Endothelial cell (in vitro differentiated cells): ENCODE measurements at regions not wholly inside any gene's neighbourhood (a gene's known extent, or its start where the extent isn't known, plus 50 kb on each side); places are given as distances from the start of the nearest gene placed in this dataset.

Experiments used
- DNase-seq: peaks from one replicate; pipeline ENCODE4 v3.0.0; 2021; ENCODE audit warnings: low spot score
- H3K27ac Mint-ChIP-seq: one replicate; pipeline ENCODE4 v1.8.0; 2021; ENCODE audit warnings: mixed read lengths, inconsistent platforms; ENCODE audit not compliant: unreplicated experiment
- H3K27me3 Mint-ChIP-seq: one replicate; pipeline ENCODE4 v1.8.0; 2021; ENCODE audit warnings: mild to moderate bottlenecking, moderate library complexity, mixed read lengths, inconsistent platforms; ENCODE audit not compliant: unreplicated experiment
- H3K36me3 Mint-ChIP-seq: one replicate; pipeline ENCODE4 v1.8.0; 2021; ENCODE audit warnings: mild to moderate bottlenecking, low read depth, mixed read lengths, inconsistent platforms; ENCODE audit not compliant: unreplicated experiment
- H3K4me1 Mint-ChIP-seq: one replicate; pipeline ENCODE4 v1.8.0; 2021; ENCODE audit warnings: mild to moderate bottlenecking, mixed read lengths, inconsistent platforms; ENCODE audit not compliant: unreplicated experiment
- H3K4me3 Mint-ChIP-seq: one replicate; pipeline ENCODE4 v1.8.0; 2021; ENCODE audit warnings: mild to moderate bottlenecking, mixed read lengths, inconsistent platforms; ENCODE audit not compliant: unreplicated experiment
- H3K9me3 Mint-ChIP-seq: one replicate; pipeline ENCODE4 v1.8.0; 2021; ENCODE audit warnings: mixed read lengths, inconsistent platforms; ENCODE audit not compliant: unreplicated experiment
- TF ChIP-seq, protein P1 (sequence below): fragments of 200-600 bp; sonication (generic); IDR thresholded peaks from one replicate; pipeline ENCODE4 v1.5.0; 2021; ENCODE audit warnings: antibody characterized with exemption; ENCODE audit not compliant: unreplicated experiment

DNA sequence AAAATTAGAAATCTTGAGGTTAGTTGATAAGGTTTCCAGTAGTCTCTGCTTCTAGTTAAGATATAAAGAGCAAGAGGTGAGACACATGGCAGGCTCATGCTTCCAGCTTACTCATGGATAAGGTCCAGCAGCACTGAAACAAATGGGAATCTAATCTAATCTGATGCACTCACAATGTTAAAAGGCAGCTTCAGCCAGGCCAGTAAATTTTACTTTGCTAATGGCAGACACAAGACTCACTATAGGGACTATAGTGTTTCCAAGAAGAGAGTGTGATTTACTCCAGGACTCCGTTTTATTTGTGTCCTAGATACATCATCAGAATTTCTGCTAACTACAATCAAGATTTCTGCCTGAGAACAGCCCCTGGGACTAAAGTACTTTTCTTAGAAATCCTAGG is 324.8 kb downstream of the SMOC2 start:
- no peak overlapping the region for H3K27ac Mint-ChIP-seq
- H3K36me3 Mint-ChIP-seq: peaks cover 3% of the 10 kb centered on the region
- no peaks in the 10 kb centered on the region for H3K4me1 Mint-ChIP-seq
- H3K27me3 Mint-ChIP-seq: peaks cover 1% of the 10 kb centered on the region
- H3K9me3 Mint-ChIP-seq: no peaks in the 10 kb centered on the region
- H3K4me3 Mint-ChIP-seq: no peak overlapping the region
- TF ChIP-seq, protein P1, sequence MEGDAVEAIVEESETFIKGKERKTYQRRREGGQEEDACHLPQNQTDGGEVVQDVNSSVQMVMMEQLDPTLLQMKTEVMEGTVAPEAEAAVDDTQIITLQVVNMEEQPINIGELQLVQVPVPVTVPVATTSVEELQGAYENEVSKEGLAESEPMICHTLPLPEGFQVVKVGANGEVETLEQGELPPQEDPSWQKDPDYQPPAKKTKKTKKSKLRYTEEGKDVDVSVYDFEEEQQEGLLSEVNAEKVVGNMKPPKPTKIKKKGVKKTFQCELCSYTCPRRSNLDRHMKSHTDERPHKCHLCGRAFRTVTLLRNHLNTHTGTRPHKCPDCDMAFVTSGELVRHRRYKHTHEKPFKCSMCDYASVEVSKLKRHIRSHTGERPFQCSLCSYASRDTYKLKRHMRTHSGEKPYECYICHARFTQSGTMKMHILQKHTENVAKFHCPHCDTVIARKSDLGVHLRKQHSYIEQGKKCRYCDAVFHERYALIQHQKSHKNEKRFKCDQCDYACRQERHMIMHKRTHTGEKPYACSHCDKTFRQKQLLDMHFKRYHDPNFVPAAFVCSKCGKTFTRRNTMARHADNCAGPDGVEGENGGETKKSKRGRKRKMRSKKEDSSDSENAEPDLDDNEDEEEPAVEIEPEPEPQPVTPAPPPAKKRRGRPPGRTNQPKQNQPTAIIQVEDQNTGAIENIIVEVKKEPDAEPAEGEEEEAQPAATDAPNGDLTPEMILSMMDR: no peak
- no peak for DNase-seq

GRCh38 chr6:168756009-168756634 is 315.1 kb downstream of the SMOC2 start:
- peaks cover 8% of the 10 kb centered on the region for H3K4me1 Mint-ChIP-seq
- TF ChIP-seq, protein P1: no peak
- no peaks in the 10 kb centered on the region for H3K9me3 Mint-ChIP-seq
- no peak overlapping the region for H3K4me3 Mint-ChIP-seq
- H3K27me3 Mint-ChIP-seq: no peaks in the 10 kb centered on the region
- H3K36me3 Mint-ChIP-seq: no peaks in the 10 kb centered on the region
- H3K27ac Mint-ChIP-seq: no peak overlapping the region
- DNase-seq: no peak

GRCh38 chr6:168746643-168747042 is 305.7 kb downstream of the SMOC2 start:
- Mint-ChIP-seq H3K4me3 (no peak overlapping the region), H3K27me3 (no peaks in the 10 kb centered on the region)

GRCh38 chr6:168746013-168746412 is 305.0 kb downstream of the SMOC2 start:
- DNase-seq: no peak
- H3K9me3 Mint-ChIP-seq: no peaks in the 10 kb centered on the region
- no peak overlapping the region for H3K4me3 Mint-ChIP-seq
- no peaks in the 10 kb centered on the region for H3K27me3 Mint-ChIP-seq
- TF ChIP-seq, protein P1: no peak
- H3K4me1 Mint-ChIP-seq: no peaks in the 10 kb centered on the region
- no peak overlapping the region for H3K27ac Mint-ChIP-seq
- H3K36me3 Mint-ChIP-seq: peaks cover 7% of the 10 kb centered on the region

More at GRCh38 chr6:168746643-168747042, 305.7 kb downstream of the SMOC2 start:
- TF ChIP-seq, protein P1: no peak
- Mint-ChIP-seq H3K27ac (no peak overlapping the region), H3K36me3 (peaks cover 7% of the 10 kb centered on the region), H3K4me1 (no peaks in the 10 kb centered on the region), H3K9me3 (no peaks in the 10 kb centered on the region)
- DNase-seq: no peak

DNA sequence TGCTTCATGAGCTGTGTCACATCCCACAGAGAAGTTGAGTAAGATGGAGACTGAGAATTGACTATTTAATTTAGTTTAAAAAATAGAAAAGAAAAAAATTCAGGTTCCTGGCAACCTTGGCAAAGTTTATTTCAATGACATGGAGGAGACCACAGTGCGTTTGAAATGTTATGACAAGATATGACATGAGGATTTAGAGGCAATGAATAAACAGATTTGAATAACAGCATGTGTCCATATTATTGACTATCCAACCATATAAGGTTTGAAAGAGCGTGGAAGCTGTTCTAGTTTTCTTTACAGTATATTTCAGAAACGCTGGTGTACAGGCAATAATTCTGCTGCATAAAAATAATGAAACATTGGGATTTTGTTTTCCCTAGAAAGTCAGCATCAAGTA is 303.9 kb downstream of the SMOC2 start:
- no peaks in the 10 kb centered on the region for H3K27me3 Mint-ChIP-seq
- no peak overlapping the region for H3K4me3 Mint-ChIP-seq
- TF ChIP-seq, protein P1: no peak
- peaks cover 7% of the 10 kb centered on the region for H3K36me3 Mint-ChIP-seq
- H3K4me1 Mint-ChIP-seq: no peaks in the 10 kb centered on the region
- H3K27ac Mint-ChIP-seq: no peak overlapping the region
- no peaks in the 10 kb centered on the region for H3K9me3 Mint-ChIP-seq
- no peak for DNase-seq
